ENCODE measurements at regions not wholly inside any gene's neighbourhood (a gene's known extent, or its start where the extent isn't known, plus 50 kb on each side); places are given as distances from the start of the nearest gene placed in this dataset.

DNA sequence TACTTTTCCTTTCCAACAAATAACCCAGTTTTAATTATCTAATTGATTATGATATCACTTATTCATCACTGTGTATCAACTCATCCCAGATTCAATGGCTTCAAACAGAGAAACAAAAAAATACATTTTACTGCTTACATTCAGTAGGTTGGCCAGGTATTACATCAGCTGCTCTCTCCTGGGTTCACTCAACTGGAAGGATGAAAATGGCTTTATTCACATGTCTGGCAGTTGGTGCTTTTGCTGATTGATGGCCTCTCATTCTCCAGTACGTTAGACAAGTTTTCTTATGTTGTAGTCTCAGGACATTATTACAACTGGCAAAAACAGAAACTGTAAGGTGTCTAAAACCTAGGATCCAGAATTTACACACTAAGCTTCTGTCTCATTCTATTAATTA lies 811.0 kb upstream of the ALCAM start:
- ATAC-seq (ENCODE audit: insufficient read depth, low FRiP score) = no peak

GRCh38 chr3:104556372-104557078 lies 810.2 kb upstream of the ALCAM start:
- no peaks in the 10 kb centered on the region for H3K4me1 ChIP-seq (ENCODE audit: control insufficient read depth in 5 of 5, insufficient read depth in 5 of 5, low read length in 5 of 5)
- H3K9ac ChIP-seq (ENCODE audit: insufficient read depth in 1 of 2, low read length in 2 of 2) = no peak overlapping the region
- H3K9me3 ChIP-seq (ENCODE audit: control insufficient read depth in 4 of 4, insufficient read depth in 3 of 4, low read length in 3 of 4) = no peaks in the 10 kb centered on the region
- no peaks in the 10 kb centered on the region for H3K27me3 ChIP-seq (ENCODE audit: control insufficient read depth in 3 of 3, insufficient read depth in 3 of 3, low read length in 2 of 3)
- TF ChIP-seq CTCF (IDR thresholded peaks at IDR 0.05; ENCODE audit: control extremely low read depth, extremely low read depth) = no peak
- WGBS, 2 donors = 48 to 54% methylated on average over 4 of the region's 4 CpGs
- no peaks in the 10 kb centered on the region for H3K36me3 ChIP-seq (ENCODE audit: control insufficient read depth in 4 of 4, insufficient read depth in 4 of 4, low read length in 4 of 4)
- ATAC-seq (ENCODE audit: insufficient read depth, low FRiP score) (no peak), DNase-seq (peak in 1 of 3 donors; percentile 4)
- H3K27ac ChIP-seq (ENCODE audit: low read depth in 1 of 2, low read length in 1 of 2) = no peak overlapping the region
- no peak overlapping the region for H3K4me3 ChIP-seq

More for the DNA sequence above, 811.0 kb upstream of the ALCAM start:
- DNase-seq = no peak
- H3K4me3 ChIP-seq = no peak overlapping the region
- no peaks in the 10 kb centered on the region for H3K4me1 ChIP-seq (ENCODE audit: control insufficient read depth in 5 of 5, insufficient read depth in 5 of 5, low read length in 5 of 5)
- H3K9me3 ChIP-seq (ENCODE audit: control insufficient read depth in 4 of 4, insufficient read depth in 3 of 4, low read length in 3 of 4) = no peaks in the 10 kb centered on the region
- no peak overlapping the region for H3K27ac ChIP-seq (ENCODE audit: low read depth in 1 of 2, low read length in 1 of 2)
- no peak overlapping the region for H3K9ac ChIP-seq (ENCODE audit: insufficient read depth in 1 of 2, low read length in 2 of 2)
- H3K27me3 ChIP-seq (ENCODE audit: control insufficient read depth in 3 of 3, insufficient read depth in 3 of 3, low read length in 2 of 3) = no peaks in the 10 kb centered on the region
- H3K36me3 ChIP-seq (ENCODE audit: control insufficient read depth in 4 of 4, insufficient read depth in 4 of 4, low read length in 4 of 4) = no peaks in the 10 kb centered on the region
- no peak for TF ChIP-seq CTCF (IDR thresholded peaks at IDR 0.05; ENCODE audit: control extremely low read depth, extremely low read depth)
- WGBS, 2 donors = 65 to 78% methylated on average over 1 of the region's 1 CpG

- no peaks in the 10 kb centered on the region for H3K36me3 ChIP-seq (ENCODE audit: control insufficient read depth in 4 of 4, insufficient read depth in 4 of 4, low read length in 4 of 4)
- H3K9me3 ChIP-seq (ENCODE audit: control insufficient read depth in 4 of 4, insufficient read depth in 3 of 4, low read length in 3 of 4) = no peaks in the 10 kb centered on the region
- H3K4me3 ChIP-seq = no peak overlapping the region
- WGBS, 2 donors = 89 to 100% methylated on average over 1 of the region's 1 CpG
- H3K27ac ChIP-seq (ENCODE audit: low read depth in 1 of 2, low read length in 1 of 2) = no peak overlapping the region
- no peak for TF ChIP-seq CTCF (IDR thresholded peaks at IDR 0.05; ENCODE audit: control extremely low read depth, extremely low read depth)
- H3K27me3 ChIP-seq (ENCODE audit: control insufficient read depth in 3 of 3, insufficient read depth in 3 of 3, low read length in 2 of 3) = no peaks in the 10 kb centered on the region
- DNase-seq (no peak), ATAC-seq (ENCODE audit: insufficient read depth, low FRiP score) (no peak)
- H3K9ac ChIP-seq (ENCODE audit: insufficient read depth in 1 of 2, low read length in 2 of 2) = no peak overlapping the region
- no peaks in the 10 kb centered on the region for H3K4me1 ChIP-seq (ENCODE audit: control insufficient read depth in 5 of 5, insufficient read depth in 5 of 5, low read length in 5 of 5)
Observed at GRCh38 chr3:104561324-104561723, 805.4 kb upstream of the ALCAM start.

Measured in lung (tissue), 11 donors.